D721Med (cell line): ENCODE measurements at regions not wholly inside any gene's neighbourhood (a gene's known extent, or its start where the extent isn't known, plus 50 kb on each side); places are given as distances from the start of the nearest gene placed in this dataset.

ENCODE experiments used
- DNase-seq: peaks from one replicate; pipeline ENCODE4 v3.0.0; 2011; ENCODE audit warnings: low spot score; ENCODE audit not compliant: insufficient read length
- FAIRE-seq: peaks from 2 replicates; lab custom pipeline; 2011; peaks lifted over from hg19 to GRCh38; lab: Jason Lieb, UNC
- TF ChIP-seq, protein P1 (sequence below): IDR thresholded peaks from 2 replicates; pipeline ENCODE4 v1.5.1; 2012; ENCODE audit warnings: mild to moderate bottlenecking, control low read depth; ENCODE audit not compliant: insufficient read depth; ENCODE audit errors: missing control alignments

- TF ChIP-seq, protein P1, sequence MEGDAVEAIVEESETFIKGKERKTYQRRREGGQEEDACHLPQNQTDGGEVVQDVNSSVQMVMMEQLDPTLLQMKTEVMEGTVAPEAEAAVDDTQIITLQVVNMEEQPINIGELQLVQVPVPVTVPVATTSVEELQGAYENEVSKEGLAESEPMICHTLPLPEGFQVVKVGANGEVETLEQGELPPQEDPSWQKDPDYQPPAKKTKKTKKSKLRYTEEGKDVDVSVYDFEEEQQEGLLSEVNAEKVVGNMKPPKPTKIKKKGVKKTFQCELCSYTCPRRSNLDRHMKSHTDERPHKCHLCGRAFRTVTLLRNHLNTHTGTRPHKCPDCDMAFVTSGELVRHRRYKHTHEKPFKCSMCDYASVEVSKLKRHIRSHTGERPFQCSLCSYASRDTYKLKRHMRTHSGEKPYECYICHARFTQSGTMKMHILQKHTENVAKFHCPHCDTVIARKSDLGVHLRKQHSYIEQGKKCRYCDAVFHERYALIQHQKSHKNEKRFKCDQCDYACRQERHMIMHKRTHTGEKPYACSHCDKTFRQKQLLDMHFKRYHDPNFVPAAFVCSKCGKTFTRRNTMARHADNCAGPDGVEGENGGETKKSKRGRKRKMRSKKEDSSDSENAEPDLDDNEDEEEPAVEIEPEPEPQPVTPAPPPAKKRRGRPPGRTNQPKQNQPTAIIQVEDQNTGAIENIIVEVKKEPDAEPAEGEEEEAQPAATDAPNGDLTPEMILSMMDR: no peak
- FAIRE-seq (no peak), DNase-seq (no peak)
These were observed 163.8 kb upstream of the PAPPA start for GRCh38 chr9:115989831-115990230.

DNA sequence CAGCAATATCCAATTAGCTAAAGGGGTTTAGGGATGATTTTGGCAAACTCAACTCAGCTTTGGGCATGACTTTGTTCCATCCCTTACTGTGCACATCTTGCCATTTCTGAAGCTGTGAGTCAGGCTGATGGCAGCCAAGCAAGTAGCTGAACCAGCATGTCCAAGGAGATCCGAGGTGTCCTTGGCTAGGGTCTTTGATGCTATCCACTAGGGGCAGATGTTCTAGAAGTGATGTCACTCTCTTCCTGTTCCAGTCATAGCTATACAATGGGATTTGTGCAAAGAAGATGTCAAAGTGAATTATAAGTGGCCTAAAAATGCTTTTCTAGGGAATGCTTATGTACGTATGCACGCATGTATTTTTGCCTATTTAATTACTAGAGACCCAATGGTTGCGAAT is 160.8 kb upstream of the PAPPA start:
- FAIRE-seq: no peak
- DNase-seq: no peak
- TF ChIP-seq, protein P1: no peak

- TF ChIP-seq, protein P1: no peak
- FAIRE-seq: no peak
- no peak for DNase-seq
These were observed 155.7 kb upstream of the PAPPA start for GRCh38 chr9:115997923-115998322.

GRCh38 chr9:115998666-115999065 is 154.9 kb upstream of the PAPPA start:
- DNase-seq (no peak), FAIRE-seq (no peak)
- TF ChIP-seq, protein P1: no peak

DNA sequence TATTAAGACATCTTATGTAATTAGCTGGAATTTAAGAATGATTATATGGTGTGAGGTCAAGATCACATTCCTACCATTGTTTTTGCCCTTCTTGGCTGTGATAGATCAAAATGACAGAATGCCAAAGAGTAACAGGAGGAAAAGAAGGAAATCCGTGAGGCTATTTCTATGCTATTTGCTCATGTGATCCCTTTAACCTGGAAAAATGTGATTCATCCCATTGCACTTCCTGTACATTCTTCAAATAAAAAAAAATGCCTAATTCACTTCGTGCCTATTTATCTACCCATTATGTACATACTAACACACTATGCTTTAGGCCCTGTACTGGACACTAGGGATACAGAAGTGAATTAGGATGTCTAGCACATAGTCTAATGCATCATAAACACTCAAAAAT is 154.1 kb upstream of the PAPPA start:
- DNase-seq (no peak), FAIRE-seq (no peak)
- TF ChIP-seq, protein P1: no peak

GRCh38 chr9:116000748-116001329 is 152.8 kb upstream of the PAPPA start:
- no peak for FAIRE-seq
- no peak for DNase-seq
- TF ChIP-seq, protein P1: peak; percentile 59

DNA sequence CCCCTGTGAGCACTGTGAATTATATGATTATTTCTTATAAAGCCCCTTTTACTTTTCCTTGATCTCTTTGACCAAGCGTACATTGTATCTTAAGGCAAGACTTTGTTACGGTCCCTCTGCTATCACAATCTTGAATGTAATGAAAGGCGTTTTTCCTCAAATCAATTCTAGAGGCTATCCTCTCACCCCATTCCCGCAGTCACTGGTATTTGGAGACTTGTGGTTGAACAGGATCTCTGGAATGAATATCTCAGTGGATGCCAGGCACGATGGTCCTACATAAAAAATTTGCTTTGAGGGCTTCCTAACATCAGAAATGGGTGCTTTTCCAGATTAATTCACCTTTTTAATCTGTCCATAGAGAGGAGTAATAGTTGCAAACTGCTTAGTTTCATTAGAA is 151.4 kb upstream of the PAPPA start:
- TF ChIP-seq, protein P1: no peak
- FAIRE-seq (no peak), DNase-seq (no peak)
